Skeletal muscle satellite cell (primary cell): ENCODE measurements at regions not wholly inside any gene's neighbourhood (a gene's known extent, or its start where the extent isn't known, plus 50 kb on each side); places are given as distances from the start of the nearest gene placed in this dataset.

Experiments used
- H3K27me3 ChIP-seq: 2 replicates; pipeline ENCODE4 v1.7.0; 2013; ENCODE audit warnings: low read length; ENCODE audit not compliant: control insufficient read depth, insufficient read depth
- H3K36me3 ChIP-seq: 2 replicates; pipeline ENCODE4 v1.7.0; 2013; ENCODE audit warnings: mild to moderate bottlenecking, control low read depth, low read length; ENCODE audit not compliant: insufficient read depth
- H3K4me1 ChIP-seq: 2 replicates; pipeline ENCODE4 v1.7.0; 2013; ENCODE audit warnings: low read length; ENCODE audit not compliant: control insufficient read depth, insufficient read depth
- H3K4me2 ChIP-seq: 2 replicates; pipeline ENCODE4 v1.7.0; 2013; ENCODE audit warnings: mild to moderate bottlenecking, low read length
- H3K4me3 ChIP-seq: 2 replicates; pipeline ENCODE4 v1.7.0; 2013; ENCODE audit warnings: low read length
- H3K9ac ChIP-seq: 2 replicates; pipeline ENCODE4 v1.7.0; 2013; ENCODE audit warnings: mild to moderate bottlenecking, low read depth, low read length, moderate library complexity
- H3K9me3 ChIP-seq: replicated peaks from 2 replicates; pipeline ENCODE4 v1.7.0; 2013; ENCODE audit warnings: mild to moderate bottlenecking, control low read depth, low read length

- H3K36me3 ChIP-seq: no peaks in the 10 kb centered on the region
- H3K4me2 ChIP-seq: no peak overlapping the region
- H3K9ac ChIP-seq: no peak overlapping the region
- H3K4me3 ChIP-seq: no peak overlapping the region
- no peaks in the 10 kb centered on the region for H3K9me3 ChIP-seq
- peaks cover 10% of the 10 kb centered on the region for H3K4me1 ChIP-seq
- no peaks in the 10 kb centered on the region for H3K27me3 ChIP-seq
Observed at GRCh38 chr2:34110392-34110791, 511.3 kb upstream of the FAM98A start.

GRCh38 chr2:34107811-34108210 lies 508.7 kb upstream of the FAM98A start:
- no peak overlapping the region for H3K9ac ChIP-seq
- H3K9me3 ChIP-seq: no peaks in the 10 kb centered on the region
- H3K27me3 ChIP-seq: no peaks in the 10 kb centered on the region
- H3K4me1 ChIP-seq: peaks cover 22% of the 10 kb centered on the region
- no peaks in the 10 kb centered on the region for H3K36me3 ChIP-seq
- no peak overlapping the region for H3K4me3 ChIP-seq
- H3K4me2 ChIP-seq: no peak overlapping the region

- peak overlapping the region; percentile 16 for H3K9ac ChIP-seq
- H3K4me1 ChIP-seq: peaks cover 22% of the 10 kb centered on the region
- H3K36me3 ChIP-seq: no peaks in the 10 kb centered on the region
- H3K9me3 ChIP-seq: no peaks in the 10 kb centered on the region
- peak overlapping the region; percentile 38 for H3K4me2 ChIP-seq
- no peaks in the 10 kb centered on the region for H3K27me3 ChIP-seq
- no peak overlapping the region for H3K4me3 ChIP-seq
Observed at GRCh38 chr2:34105006-34105767, 506.1 kb upstream of the FAM98A start.

- Histone ChIP-seq H3K9me3 (no peaks in the 10 kb centered on the region), H3K27me3 (no peaks in the 10 kb centered on the region), H3K4me2 (peak overlapping the region; percentile 38), H3K36me3 (no peaks in the 10 kb centered on the region), H3K4me1 (peaks cover 22% of the 10 kb centered on the region), H3K9ac (no peak overlapping the region), H3K4me3 (no peak overlapping the region)
Observed at GRCh38 chr2:34104601-34105000, 505.5 kb upstream of the FAM98A start.

GRCh38 chr2:34103437-34103836 lies 504.3 kb upstream of the FAM98A start:
- no peak overlapping the region for H3K9ac ChIP-seq
- H3K4me3 ChIP-seq: no peak overlapping the region
- no peak overlapping the region for H3K4me2 ChIP-seq
- H3K4me1 ChIP-seq: peaks cover 22% of the 10 kb centered on the region
- no peaks in the 10 kb centered on the region for H3K27me3 ChIP-seq
- no peaks in the 10 kb centered on the region for H3K9me3 ChIP-seq
- H3K36me3 ChIP-seq: no peaks in the 10 kb centered on the region

GRCh38 chr2:34102339-34102738 lies 503.2 kb upstream of the FAM98A start:
- H3K9ac ChIP-seq: no peak overlapping the region
- no peaks in the 10 kb centered on the region for H3K36me3 ChIP-seq
- H3K27me3 ChIP-seq: no peaks in the 10 kb centered on the region
- H3K9me3 ChIP-seq: no peaks in the 10 kb centered on the region
- H3K4me1 ChIP-seq: peaks cover 22% of the 10 kb centered on the region
- no peak overlapping the region for H3K4me2 ChIP-seq
- no peak overlapping the region for H3K4me3 ChIP-seq

GRCh38 chr2:34099377-34099776 lies 500.3 kb upstream of the FAM98A start:
- Histone ChIP-seq H3K4me3 (no peak overlapping the region), H3K4me2 (no peak overlapping the region), H3K9ac (no peak overlapping the region), H3K36me3 (no peaks in the 10 kb centered on the region), H3K4me1 (peaks cover 4% of the 10 kb centered on the region), H3K27me3 (no peaks in the 10 kb centered on the region), H3K9me3 (no peaks in the 10 kb centered on the region)

- Histone ChIP-seq H3K27me3 (no peaks in the 10 kb centered on the region), H3K36me3 (no peaks in the 10 kb centered on the region), H3K9ac (no peak overlapping the region), H3K9me3 (no peaks in the 10 kb centered on the region), H3K4me2 (no peak overlapping the region), H3K4me1 (no peaks in the 10 kb centered on the region), H3K4me3 (no peak overlapping the region)
Observed at GRCh38 chr2:34098256-34098655, 499.2 kb upstream of the FAM98A start.

- Histone ChIP-seq H3K4me1 (no peaks in the 10 kb centered on the region), H3K36me3 (no peaks in the 10 kb centered on the region), H3K9me3 (no peaks in the 10 kb centered on the region)
Observed at GRCh38 chr2:34096562-34097171, 497.6 kb upstream of the FAM98A start.

GRCh38 chr2:34093790-34094189 lies 494.7 kb upstream of the FAM98A start:
- Histone ChIP-seq H3K4me2 (no peak overlapping the region), H3K36me3 (no peaks in the 10 kb centered on the region), H3K9ac (no peak overlapping the region), H3K4me3 (no peak overlapping the region), H3K9me3 (no peaks in the 10 kb centered on the region), H3K27me3 (no peaks in the 10 kb centered on the region), H3K4me1 (no peaks in the 10 kb centered on the region)

More at GRCh38 chr2:34096562-34097171, 497.6 kb upstream of the FAM98A start:
- Histone ChIP-seq H3K27me3 (no peaks in the 10 kb centered on the region), H3K4me2 (no peak overlapping the region), H3K9ac (no peak overlapping the region), H3K4me3 (no peak overlapping the region)

GRCh38 chr2:34070196-34070595 lies 471.1 kb upstream of the FAM98A start:
- no peak overlapping the region for H3K4me2 ChIP-seq
- H3K4me1 ChIP-seq: no peaks in the 10 kb centered on the region
- H3K9me3 ChIP-seq: no peaks in the 10 kb centered on the region
- no peak overlapping the region for H3K4me3 ChIP-seq
- no peaks in the 10 kb centered on the region for H3K36me3 ChIP-seq
- H3K27me3 ChIP-seq: no peaks in the 10 kb centered on the region
- H3K9ac ChIP-seq: no peak overlapping the region

GRCh38 chr2:34069604-34070003 lies 470.5 kb upstream of the FAM98A start:
- H3K27me3 ChIP-seq: no peaks in the 10 kb centered on the region
- H3K4me1 ChIP-seq: no peaks in the 10 kb centered on the region
- no peak overlapping the region for H3K9ac ChIP-seq
- H3K36me3 ChIP-seq: no peaks in the 10 kb centered on the region
- H3K4me3 ChIP-seq: no peak overlapping the region
- no peaks in the 10 kb centered on the region for H3K9me3 ChIP-seq
- no peak overlapping the region for H3K4me2 ChIP-seq
